ENCODE measurements at regions not wholly inside any gene's neighbourhood (a gene's known extent, or its start where the extent isn't known, plus 50 kb on each side); places are given as distances from the start of the nearest gene placed in this dataset.
"Not testable (repeated sequence)": the region's sequence is repeated elsewhere in the genome, so short reads cannot be mapped to it uniquely, and the experiment has no call there.

- H3K27ac ChIP-seq (ENCODE audit: low read depth, low read length); H3K4me3 ChIP-seq (ENCODE audit: low read length); H3K36me3 ChIP-seq (ENCODE audit: control insufficient read depth in 2 of 3, insufficient read depth in 3 of 3, low read length in 3 of 3); ATAC-seq; CTCF ChIA-PET; POLR2A ChIA-PET; H3K9me3 ChIP-seq (ENCODE audit: control insufficient read depth in 2 of 3, low read length in 3 of 3); H3K27me3 Mint-ChIP-seq; intact Hi-C loops (cut with micrococcal nuclease); H3K36me3 Mint-ChIP-seq; H3K4me1 ChIP-seq (ENCODE audit: control insufficient read depth in 2 of 2, insufficient read depth in 2 of 2, low read length in 2 of 2); H3K4me1 Mint-ChIP-seq; H3K27me3 ChIP-seq (ENCODE audit: control insufficient read depth in 2 of 2, insufficient read depth in 2 of 2, low read length in 2 of 2); H3K4me3 Mint-ChIP-seq; H3K27ac Mint-ChIP-seq; DNase-seq; H3K9me3 Mint-ChIP-seq: not testable (repeated sequence)
Measured at GRCh38 chr9:67477465-67477864, 381.3 kb upstream of the ANKRD20A1 start.

GRCh38 chr9:67470739-67471138 is 388.0 kb upstream of the ANKRD20A1 start:
- POLR2A ChIA-PET = not testable (repeated sequence)

GRCh38 chr9:67468326-67468725 is 390.4 kb upstream of the ANKRD20A1 start:
- ATAC-seq; DNase-seq; H3K36me3 Mint-ChIP-seq; H3K27ac Mint-ChIP-seq; H3K27me3 Mint-ChIP-seq; CTCF ChIA-PET; intact Hi-C loops (cut with micrococcal nuclease); H3K36me3 ChIP-seq (ENCODE audit: control insufficient read depth in 2 of 3, insufficient read depth in 3 of 3, low read length in 3 of 3); H3K4me1 ChIP-seq (ENCODE audit: control insufficient read depth in 2 of 2, insufficient read depth in 2 of 2, low read length in 2 of 2); H3K27me3 ChIP-seq (ENCODE audit: control insufficient read depth in 2 of 2, insufficient read depth in 2 of 2, low read length in 2 of 2); POLR2A ChIA-PET; H3K4me3 Mint-ChIP-seq; H3K4me3 ChIP-seq (ENCODE audit: low read length); H3K9me3 ChIP-seq (ENCODE audit: control insufficient read depth in 2 of 3, low read length in 3 of 3); H3K9me3 Mint-ChIP-seq; H3K4me1 Mint-ChIP-seq; H3K27ac ChIP-seq (ENCODE audit: low read depth, low read length): not testable (repeated sequence)

More at GRCh38 chr9:67470739-67471138, 388.0 kb upstream of the ANKRD20A1 start:
- H3K4me3 ChIP-seq (ENCODE audit: low read length); H3K27ac Mint-ChIP-seq; H3K27me3 Mint-ChIP-seq; H3K4me1 ChIP-seq (ENCODE audit: control insufficient read depth in 2 of 2, insufficient read depth in 2 of 2, low read length in 2 of 2); H3K9me3 ChIP-seq (ENCODE audit: control insufficient read depth in 2 of 3, low read length in 3 of 3); H3K36me3 Mint-ChIP-seq; H3K4me1 Mint-ChIP-seq; H3K27ac ChIP-seq (ENCODE audit: low read depth, low read length); ATAC-seq; H3K9me3 Mint-ChIP-seq; CTCF ChIA-PET; intact Hi-C loops (cut with micrococcal nuclease); H3K4me3 Mint-ChIP-seq; DNase-seq; H3K36me3 ChIP-seq (ENCODE audit: control insufficient read depth in 2 of 3, insufficient read depth in 3 of 3, low read length in 3 of 3); H3K27me3 ChIP-seq (ENCODE audit: control insufficient read depth in 2 of 2, insufficient read depth in 2 of 2, low read length in 2 of 2): not testable (repeated sequence)

- H3K27me3 ChIP-seq (ENCODE audit: control insufficient read depth in 2 of 2, insufficient read depth in 2 of 2, low read length in 2 of 2); H3K27me3 Mint-ChIP-seq; intact Hi-C loops (cut with micrococcal nuclease); CTCF ChIA-PET; DNase-seq; H3K4me3 Mint-ChIP-seq; H3K27ac Mint-ChIP-seq; H3K36me3 ChIP-seq (ENCODE audit: control insufficient read depth in 2 of 3, insufficient read depth in 3 of 3, low read length in 3 of 3); H3K9me3 ChIP-seq (ENCODE audit: control insufficient read depth in 2 of 3, low read length in 3 of 3); H3K4me3 ChIP-seq (ENCODE audit: low read length); POLR2A ChIA-PET; H3K27ac ChIP-seq (ENCODE audit: low read depth, low read length); H3K9me3 Mint-ChIP-seq; H3K4me1 ChIP-seq (ENCODE audit: control insufficient read depth in 2 of 2, insufficient read depth in 2 of 2, low read length in 2 of 2); ATAC-seq; H3K36me3 Mint-ChIP-seq; H3K4me1 Mint-ChIP-seq: not testable (repeated sequence)
Measured at GRCh38 chr9:67461796-67462757, 396.7 kb upstream of the ANKRD20A1 start.

- CTCF ChIA-PET = not testable (repeated sequence)
Measured at GRCh38 chr9:67452941-67453340, 405.8 kb upstream of the ANKRD20A1 start.

GRCh38 chr9:67442313-67442712 is 416.4 kb upstream of the ANKRD20A1 start:
- ATAC-seq; DNase-seq; H3K9me3 Mint-ChIP-seq; H3K36me3 ChIP-seq (ENCODE audit: control insufficient read depth in 2 of 3, insufficient read depth in 3 of 3, low read length in 3 of 3); H3K9me3 ChIP-seq (ENCODE audit: control insufficient read depth in 2 of 3, low read length in 3 of 3); H3K4me1 ChIP-seq (ENCODE audit: control insufficient read depth in 2 of 2, insufficient read depth in 2 of 2, low read length in 2 of 2); H3K27me3 Mint-ChIP-seq; H3K4me3 ChIP-seq (ENCODE audit: low read length); intact Hi-C loops (cut with micrococcal nuclease); H3K36me3 Mint-ChIP-seq; H3K27me3 ChIP-seq (ENCODE audit: control insufficient read depth in 2 of 2, insufficient read depth in 2 of 2, low read length in 2 of 2); CTCF ChIA-PET; H3K27ac ChIP-seq (ENCODE audit: low read depth, low read length); H3K4me3 Mint-ChIP-seq; H3K4me1 Mint-ChIP-seq; H3K27ac Mint-ChIP-seq; POLR2A ChIA-PET: not testable (repeated sequence)

More at GRCh38 chr9:67452941-67453340, 405.8 kb upstream of the ANKRD20A1 start:
- intact Hi-C loops (cut with micrococcal nuclease); ATAC-seq; H3K4me3 ChIP-seq (ENCODE audit: low read length); POLR2A ChIA-PET; H3K36me3 Mint-ChIP-seq; H3K4me1 ChIP-seq (ENCODE audit: control insufficient read depth in 2 of 2, insufficient read depth in 2 of 2, low read length in 2 of 2); H3K27ac ChIP-seq (ENCODE audit: low read depth, low read length); H3K9me3 ChIP-seq (ENCODE audit: control insufficient read depth in 2 of 3, low read length in 3 of 3); H3K4me3 Mint-ChIP-seq; DNase-seq; H3K27me3 Mint-ChIP-seq; H3K9me3 Mint-ChIP-seq; H3K36me3 ChIP-seq (ENCODE audit: control insufficient read depth in 2 of 3, insufficient read depth in 3 of 3, low read length in 3 of 3); H3K27me3 ChIP-seq (ENCODE audit: control insufficient read depth in 2 of 2, insufficient read depth in 2 of 2, low read length in 2 of 2); H3K4me1 Mint-ChIP-seq; H3K27ac Mint-ChIP-seq: not testable (repeated sequence)

GRCh38 chr9:67437011-67437410 is 421.7 kb upstream of the ANKRD20A1 start:
- H3K27ac ChIP-seq (ENCODE audit: low read depth, low read length); H3K4me1 ChIP-seq (ENCODE audit: control insufficient read depth in 2 of 2, insufficient read depth in 2 of 2, low read length in 2 of 2); H3K4me3 ChIP-seq (ENCODE audit: low read length); H3K9me3 Mint-ChIP-seq; DNase-seq; H3K36me3 Mint-ChIP-seq; H3K27me3 Mint-ChIP-seq; H3K4me3 Mint-ChIP-seq; CTCF ChIA-PET; H3K4me1 Mint-ChIP-seq; H3K27me3 ChIP-seq (ENCODE audit: control insufficient read depth in 2 of 2, insufficient read depth in 2 of 2, low read length in 2 of 2); H3K9me3 ChIP-seq (ENCODE audit: control insufficient read depth in 2 of 3, low read length in 3 of 3); H3K27ac Mint-ChIP-seq; H3K36me3 ChIP-seq (ENCODE audit: control insufficient read depth in 2 of 3, insufficient read depth in 3 of 3, low read length in 3 of 3); ATAC-seq; POLR2A ChIA-PET; intact Hi-C loops (cut with micrococcal nuclease): not testable (repeated sequence)

Measured in naive thymus-derived CD4-positive, alpha-beta T cell (primary cell).